Esophagus muscularis mucosa (tissue), 4 donors: ENCODE measurements at regions not wholly inside any gene's neighbourhood (a gene's known extent, or its start where the extent isn't known, plus 50 kb on each side); places are given as distances from the start of the nearest gene placed in this dataset.

Experiments
- CTCF ChIP-seq, 3 experiments: fragments of 200-600 bp in 2 of 3; fragments of 450-650 bp in 1 of 3; sonication (generic) in 2 of 3; IDR thresholded peaks; one replicate each; pipeline ENCODE4 v1.5.1; 2017 to 2019; ENCODE audit warnings: antibody characterized with exemption in 3 of 3, mild to moderate bottlenecking in 2 of 3, moderate library complexity in 1 of 3
- EP300 ChIP-seq: sonication (generic); formaldehyde crosslinking; IDR thresholded peaks from one replicate; pipeline ENCODE4 v1.6.1; 2017; ENCODE audit warnings: antibody characterized with exemption
- POLR2A ChIP-seq: fragments of 450-650 bp; IDR thresholded peaks from one replicate; pipeline ENCODE4 v1.6.1; 2017; ENCODE audit warnings: antibody characterized with exemption, moderate library complexity, mild to moderate bottlenecking, low read depth
- POLR2AphosphoS5 ChIP-seq, 2 donors: sonication (generic); formaldehyde crosslinking; IDR thresholded peaks; one replicate each; pipeline ENCODE4 v1.6.1; 2017; ENCODE audit warnings: antibody characterized with exemption in 2 of 2

DNA sequence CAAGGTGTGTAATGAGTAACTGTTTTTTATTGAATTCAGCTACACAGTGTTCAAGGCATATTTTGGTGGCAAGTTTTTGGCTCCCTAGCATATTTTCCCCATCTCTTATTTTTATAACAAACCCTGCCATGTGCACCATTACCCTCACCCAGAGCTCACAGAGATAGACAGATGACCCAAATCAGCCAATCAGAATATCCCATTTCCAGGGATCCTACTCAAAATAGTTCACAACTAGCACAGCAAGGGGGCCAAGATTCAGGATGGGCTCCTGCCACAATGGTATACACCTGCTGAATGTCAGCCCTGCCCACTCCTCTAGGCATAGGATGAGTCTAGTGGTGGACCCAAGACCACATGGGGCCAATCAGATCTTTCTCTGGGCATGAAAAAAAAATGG is 78.8 kb upstream of the SETMAR start:
- no peak for TF ChIP-seq POLR2AphosphoS5 (IDR thresholded peaks at IDR 0.05)
- TF ChIP-seq POLR2A, result no peak
- TF ChIP-seq CTCF (IDR thresholded peaks at IDR 0.05), result no peak
- no peak for TF ChIP-seq EP300
